Panc1 (cell line): ENCODE measurements at regions not wholly inside any gene's neighbourhood (a gene's known extent, or its start where the extent isn't known, plus 50 kb on each side); places are given as distances from the start of the nearest gene placed in this dataset.

Experiments
- ATAC-seq: fragments of 200-7000 bp; cut with Tn5 transposase; 2 replicates; pipeline ENCODE4 v1.9.1; 2020; ENCODE audit warnings: mild to moderate bottlenecking, moderate library complexity
- BruUV-seq: library from RNA; stranded (reverse); fragments of 400-500 nt; replicated peaks from 2 replicates; lab custom pipeline; 2021; lab: Mats Ljungman, UMichigan
- CTCF ChIA-PET: fragments of 300-600 bp; sonication (Branson Sonifier 250); formaldehyde crosslinking; loops from one replicate; lab custom pipeline; 2022; ENCODE audit warnings: antibody characterized with exemption; lab: Charles Lee
- POLR2A ChIA-PET: fragments of 300-600 bp; sonication (Branson Sonifier 250); formaldehyde crosslinking; loops from one replicate; lab custom pipeline; 2022; ENCODE audit warnings: antibody characterized with exemption; lab: Charles Lee
- DNase-seq: peaks from one replicate; pipeline ENCODE4 v3.0.0-alpha.2; 2010; ENCODE audit warnings: low read depth, low spot score
- H3K27ac ChIP-seq: 2 replicates; pipeline ENCODE4 v1.5.1; 2011; ENCODE audit warnings: mild to moderate bottlenecking, low read length, inconsistent platforms
- H3K27me3 ChIP-seq: fragments of 200-500 bp; sonication (Bioruptor generic); 2 replicates; pipeline ENCODE4 v1.6.0; 2014; ENCODE audit warnings: low read length, inconsistent platforms; ENCODE audit not compliant: control insufficient read depth, insufficient read depth
- H3K36me3 ChIP-seq: fragments of 200-500 bp; sonication (Bioruptor generic); 2 replicates; pipeline ENCODE4 v1.5.1; 2014; ENCODE audit warnings: inconsistent platforms, mild to moderate bottlenecking, low read length, moderate library complexity; ENCODE audit not compliant: control insufficient read depth, insufficient read depth
- H3K4me1 ChIP-seq: 2 replicates; pipeline ENCODE4 v1.5.1; 2011; ENCODE audit warnings: inconsistent platforms, mild to moderate bottlenecking, low read length, moderate library complexity; ENCODE audit not compliant: control insufficient read depth, insufficient read depth
- H3K4me3 ChIP-seq, 2 experiments: 2 replicates each; pipeline ENCODE4 v1.5.1; 2011 to 2012; ENCODE audit warnings: low read depth in 2 of 2, low read length in 2 of 2, mild to moderate bottlenecking in 2 of 2, inconsistent platforms in 1 of 2, moderate library complexity in 1 of 2
- H3K9me3 ChIP-seq: fragments of 200-500 bp; sonication (Bioruptor generic); 2 replicates; pipeline ENCODE4 v1.5.1; 2014; ENCODE audit warnings: low read depth, mild to moderate bottlenecking, inconsistent platforms, low read length, moderate library complexity; ENCODE audit not compliant: control insufficient read depth, insufficient read depth
- POLR2AphosphoS5 ChIP-seq: IDR thresholded peaks from 2 replicates; pipeline ENCODE4 v1.6.1; 2012; ENCODE audit warnings: mild to moderate bottlenecking, low read depth, low read length, moderate library complexity
- SIN3A ChIP-seq: IDR thresholded peaks from 2 replicates; pipeline ENCODE4 v1.6.1; 2012; ENCODE audit warnings: low read depth, mild to moderate bottlenecking, low read length, moderate library complexity, borderline replicate concordance; ENCODE audit not compliant: insufficient read depth
- TCF7L2 ChIP-seq: IDR thresholded peaks from 2 replicates; pipeline ENCODE4 v1.6.1; 2011; ENCODE audit warnings: mild to moderate bottlenecking, low read depth, low read length, inconsistent platforms
- in situ Hi-C: cut with HindIII; loops from 2 replicates; pipeline ENCODE4 v1.10.0; 2016; ENCODE audit warnings: low sequenced_read_pairs, low pct_unique_long_range_greater_than_20kb
- intact Hi-C: fragments of 100-400 bp; cut with micrococcal nuclease; formaldehyde crosslinking; loops from one replicate; pipeline ENCODE4 v1.10.0; 2022; ENCODE audit not compliant: unreplicated experiment
- TF ChIP-seq, protein P1 (sequence below): fragments of 450-650 bp; IDR thresholded peaks from 2 replicates; pipeline ENCODE4 v1.5.1; 2017; ENCODE audit warnings: mild to moderate bottlenecking
- TF ChIP-seq, protein P2 (sequence below), 2 experiments: IDR thresholded peaks; 2 replicates each; pipeline ENCODE4 v1.6.1; 2011 to 2012; ENCODE audit warnings: low read depth in 2 of 2, control low read depth in 1 of 2, low read length in 1 of 2, mild to moderate bottlenecking in 1 of 2, moderate library complexity in 1 of 2; ENCODE audit not compliant: insufficient read depth in 1 of 2

DNA sequence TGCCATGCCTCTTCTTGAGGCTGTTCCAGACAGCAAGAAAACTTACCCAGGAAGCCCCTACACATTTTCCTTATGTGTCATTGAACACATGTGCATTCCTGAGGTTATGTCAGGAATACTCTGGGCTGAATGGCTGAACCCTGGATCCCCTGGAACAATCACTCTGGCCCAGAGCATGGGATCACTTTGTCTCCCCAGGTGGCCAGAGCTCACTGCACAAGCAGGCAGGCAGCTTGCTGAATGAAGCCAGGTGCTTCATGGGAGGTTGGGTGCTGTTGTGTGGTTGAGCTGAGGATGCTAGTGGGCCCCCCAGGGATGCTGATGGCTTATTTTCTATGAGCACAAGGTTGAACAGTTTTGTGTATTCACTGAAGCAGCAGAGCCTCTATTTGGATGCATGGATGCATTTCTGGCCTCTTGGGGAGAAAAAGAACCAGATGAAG is 54.7 kb upstream of the NPTX2 start:
- Histone ChIP-seq H3K4me3 (no peak overlapping the region), H3K4me1 (no peaks in the 10 kb centered on the region), H3K36me3 (no peaks in the 10 kb centered on the region), H3K27me3 (no peaks in the 10 kb centered on the region), H3K27ac (no peak overlapping the region), H3K9me3 (no peaks in the 10 kb centered on the region)
- POLR2A ChIA-PET, result no interaction called here
- in situ Hi-C loops (no loop called here), intact Hi-C loops (no loop called here)
- ATAC-seq (no peak), DNase-seq (no peak)
- CTCF ChIA-PET, result no interaction called here
- TF ChIP-seq SIN3A (no peak), TCF7L2 (no peak), POLR2AphosphoS5 (no peak)
- TF ChIP-seq, protein P1, sequence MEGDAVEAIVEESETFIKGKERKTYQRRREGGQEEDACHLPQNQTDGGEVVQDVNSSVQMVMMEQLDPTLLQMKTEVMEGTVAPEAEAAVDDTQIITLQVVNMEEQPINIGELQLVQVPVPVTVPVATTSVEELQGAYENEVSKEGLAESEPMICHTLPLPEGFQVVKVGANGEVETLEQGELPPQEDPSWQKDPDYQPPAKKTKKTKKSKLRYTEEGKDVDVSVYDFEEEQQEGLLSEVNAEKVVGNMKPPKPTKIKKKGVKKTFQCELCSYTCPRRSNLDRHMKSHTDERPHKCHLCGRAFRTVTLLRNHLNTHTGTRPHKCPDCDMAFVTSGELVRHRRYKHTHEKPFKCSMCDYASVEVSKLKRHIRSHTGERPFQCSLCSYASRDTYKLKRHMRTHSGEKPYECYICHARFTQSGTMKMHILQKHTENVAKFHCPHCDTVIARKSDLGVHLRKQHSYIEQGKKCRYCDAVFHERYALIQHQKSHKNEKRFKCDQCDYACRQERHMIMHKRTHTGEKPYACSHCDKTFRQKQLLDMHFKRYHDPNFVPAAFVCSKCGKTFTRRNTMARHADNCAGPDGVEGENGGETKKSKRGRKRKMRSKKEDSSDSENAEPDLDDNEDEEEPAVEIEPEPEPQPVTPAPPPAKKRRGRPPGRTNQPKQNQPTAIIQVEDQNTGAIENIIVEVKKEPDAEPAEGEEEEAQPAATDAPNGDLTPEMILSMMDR, result no peak
- TF ChIP-seq, protein P2, sequence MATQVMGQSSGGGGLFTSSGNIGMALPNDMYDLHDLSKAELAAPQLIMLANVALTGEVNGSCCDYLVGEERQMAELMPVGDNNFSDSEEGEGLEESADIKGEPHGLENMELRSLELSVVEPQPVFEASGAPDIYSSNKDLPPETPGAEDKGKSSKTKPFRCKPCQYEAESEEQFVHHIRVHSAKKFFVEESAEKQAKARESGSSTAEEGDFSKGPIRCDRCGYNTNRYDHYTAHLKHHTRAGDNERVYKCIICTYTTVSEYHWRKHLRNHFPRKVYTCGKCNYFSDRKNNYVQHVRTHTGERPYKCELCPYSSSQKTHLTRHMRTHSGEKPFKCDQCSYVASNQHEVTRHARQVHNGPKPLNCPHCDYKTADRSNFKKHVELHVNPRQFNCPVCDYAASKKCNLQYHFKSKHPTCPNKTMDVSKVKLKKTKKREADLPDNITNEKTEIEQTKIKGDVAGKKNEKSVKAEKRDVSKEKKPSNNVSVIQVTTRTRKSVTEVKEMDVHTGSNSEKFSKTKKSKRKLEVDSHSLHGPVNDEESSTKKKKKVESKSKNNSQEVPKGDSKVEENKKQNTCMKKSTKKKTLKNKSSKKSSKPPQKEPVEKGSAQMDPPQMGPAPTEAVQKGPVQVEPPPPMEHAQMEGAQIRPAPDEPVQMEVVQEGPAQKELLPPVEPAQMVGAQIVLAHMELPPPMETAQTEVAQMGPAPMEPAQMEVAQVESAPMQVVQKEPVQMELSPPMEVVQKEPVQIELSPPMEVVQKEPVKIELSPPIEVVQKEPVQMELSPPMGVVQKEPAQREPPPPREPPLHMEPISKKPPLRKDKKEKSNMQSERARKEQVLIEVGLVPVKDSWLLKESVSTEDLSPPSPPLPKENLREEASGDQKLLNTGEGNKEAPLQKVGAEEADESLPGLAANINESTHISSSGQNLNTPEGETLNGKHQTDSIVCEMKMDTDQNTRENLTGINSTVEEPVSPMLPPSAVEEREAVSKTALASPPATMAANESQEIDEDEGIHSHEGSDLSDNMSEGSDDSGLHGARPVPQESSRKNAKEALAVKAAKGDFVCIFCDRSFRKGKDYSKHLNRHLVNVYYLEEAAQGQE (IDR thresholded peaks at IDR 0.05; ENCODE audit: insufficient read depth in 1 of 2, low read depth in 2 of 2, low read length in 1 of 2), result no peak
- no TSS peak for BruUV-seq

DNA sequence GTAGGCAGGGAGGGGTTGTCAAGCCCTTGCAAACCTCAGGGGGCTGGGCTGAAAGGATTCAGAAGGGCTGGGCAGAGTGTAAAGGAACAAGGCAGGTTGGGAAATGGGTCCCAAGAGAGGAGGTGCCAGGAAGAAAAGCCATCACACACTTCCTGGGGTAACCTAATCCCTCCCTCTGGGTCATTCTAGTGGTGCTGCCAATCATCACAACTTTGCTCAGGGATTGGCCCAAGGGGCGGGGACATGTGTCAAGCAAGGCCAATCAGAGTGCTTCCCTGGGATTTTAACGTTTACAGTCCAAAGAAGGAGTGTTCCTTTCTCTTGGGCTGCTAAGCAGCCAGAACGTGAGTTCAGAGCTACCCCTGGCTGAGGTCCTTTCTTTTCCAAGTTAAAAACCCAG is 57.1 kb upstream of the NPTX2 start:
- no peak for TF ChIP-seq TCF7L2
- TF ChIP-seq, protein P1, result no peak
- Histone ChIP-seq H3K4me3 (no peak overlapping the region), H3K36me3 (no peaks in the 10 kb centered on the region), H3K27me3 (no peaks in the 10 kb centered on the region), H3K9me3 (no peaks in the 10 kb centered on the region), H3K4me1 (no peaks in the 10 kb centered on the region), H3K27ac (no peak overlapping the region)
- in situ Hi-C loops (no loop called here), intact Hi-C loops (no loop called here)
- POLR2A ChIA-PET, result interaction anchor here (0.8 kb wide), 1 partner anchor 205 kb away, joined by 3 read pairs; no protein-coding TSS in a partner anchor
- CTCF ChIA-PET, result no interaction called here
- no peak for DNase-seq
- BruUV-seq, result no TSS peak
- peak; percentile 62; the same call in 1 of the 2 replicates for ATAC-seq
